NCI-H524 (cell line): ENCODE measurements at regions not wholly inside any gene's neighbourhood (a gene's known extent, or its start where the extent isn't known, plus 50 kb on each side); places are given as distances from the start of the nearest gene placed in this dataset.

Experiments used
- DNase-seq, 2 experiments: peaks; one replicate each; lab custom pipeline; 2025; lab: John Stamatoyannopoulos, UW

- peak; percentile 42 to 71 for DNase-seq
Observed at GRCh38 chr6:138692058-138692977, 81.3 kb upstream of the CCDC28A start.

- peak; percentile 43 to 71 for DNase-seq
Observed at GRCh38 chr6:138692978-138693909, 80.3 kb upstream of the CCDC28A start.

GRCh38 chr6:138695193-138695592 is 78.4 kb upstream of the CCDC28A start:
- DNase-seq: no peak

- DNase-seq: no peak
Observed at GRCh38 chr6:138714493-138714892, 59.1 kb upstream of the CCDC28A start.

- DNase-seq: no peak
Observed at GRCh38 chr6:138716013-138716412, 57.6 kb upstream of the CCDC28A start.

- no peak for DNase-seq
Observed at GRCh38 chr6:138716971-138717665, 56.5 kb upstream of the CCDC28A start.

GRCh38 chr6:138719011-138719635 is 54.4 kb upstream of the CCDC28A start:
- DNase-seq: peak in 1 of 2 experiments; percentile 8

- no peak for DNase-seq
Observed at GRCh38 chr6:138719744-138720143, 53.8 kb upstream of the CCDC28A start.

GRCh38 chr6:138722425-138723371 is 50.9 kb upstream of the CCDC28A start:
- no peak for DNase-seq
